HepG2 (cell line): ENCODE measurements at regions not wholly inside any gene's neighbourhood (a gene's known extent, or its start where the extent isn't known, plus 50 kb on each side); places are given as distances from the start of the nearest gene placed in this dataset.

Source experiments
- ATF2 ChIP-seq: sonication (generic); formaldehyde crosslinking; IDR thresholded peaks from 2 replicates; pipeline ENCODE4 v1.4.0; 2020; ENCODE audit warnings: missing genetic modification reagents
- CTCF ChIP-seq: sonication (generic); formaldehyde crosslinking; IDR thresholded peaks from 2 replicates; pipeline ENCODE4 v1.5.0; 2020; ENCODE audit warnings: mild to moderate bottlenecking, missing genetic modification reagents, moderate library complexity
- MIER2 ChIP-seq: IDR thresholded peaks from 2 replicates; pipeline ENCODE4 v1.6.1; 2016; ENCODE audit warnings: missing biosample characterization, missing genetic modification reagents

GRCh38 chr6:98452685-98453084, 381.7 kb upstream of the POU3F2 start:
- TF ChIP-seq MIER2 (CRISPR knock-in tag): no peak
- no peak for TF ChIP-seq ATF2 (CRISPR knock-in tag)
- no peak for TF ChIP-seq CTCF
